Thyroid gland (tissue), 4 donors: ENCODE measurements at regions not wholly inside any gene's neighbourhood (a gene's known extent, or its start where the extent isn't known, plus 50 kb on each side); places are given as distances from the start of the nearest gene placed in this dataset.

ENCODE experiments used
- DNase-seq, 2 donors: peaks; one replicate each; pipeline ENCODE4 v3.0.0-alpha.2; 2019
- H3K27ac ChIP-seq, 3 donors: fragments of 200-600 bp; sonication (generic); 1 replicate in 2 of 3; 2 replicates in 1 of 3; pipeline ENCODE4 v1.5.1; 2016 to 2019; ENCODE audit warnings: mild to moderate bottlenecking in 1 of 3, moderate library complexity in 1 of 3
- H3K27me3 ChIP-seq: fragments of 200-600 bp; sonication (generic); one replicate; pipeline ENCODE4 v1.5.1; 2019
- H3K36me3 ChIP-seq, 2 donors: fragments of 200-600 bp; sonication (generic); one replicate each; pipeline ENCODE4 v1.5.1; 2016 to 2019
- H3K4me1 ChIP-seq, 2 donors: fragments of 200-600 bp; sonication (generic); one replicate each; pipeline ENCODE4 v1.5.1; 2017 to 2019
- H3K4me3 ChIP-seq, 3 donors: fragments of 200-600 bp; sonication (generic); replicated peaks in 1 of 3; 1 replicate in 2 of 3; 2 replicates in 1 of 3; pipeline ENCODE4 v1.5.1; 2016; ENCODE audit warnings: mild to moderate bottlenecking in 1 of 3
- H3K9me3 ChIP-seq: fragments of 200-600 bp; sonication (generic); one replicate; pipeline ENCODE4 v1.5.1; 2017
- CTCF ChIP-seq, 6 experiments: fragments of 200-600 bp in 3 of 6; fragments of 450-650 bp in 3 of 6; sonication (generic) in 3 of 6; IDR thresholded peaks; one replicate each; pipeline ENCODE4 v1.5.1; 2016 to 2019; ENCODE audit warnings: antibody characterized with exemption in 6 of 6, mild to moderate bottlenecking in 2 of 6, inconsistent platforms in 1 of 6, moderate library complexity in 1 of 6
- POLR2A ChIP-seq, 2 donors: fragments of 450-650 bp; IDR thresholded peaks; one replicate each; pipeline ENCODE4 v1.6.1; 2017; ENCODE audit warnings: antibody characterized with exemption in 2 of 2, mild to moderate bottlenecking in 2 of 2, moderate library complexity in 1 of 2
- WGBS, 2 donors: methylation state at CpG; one replicate each; pipeline ENCODE4 v1.1.5; 2017; 5-methylcytosine and 5-hydroxymethylcytosine counted together
- intact Hi-C: fragments of 100-400 bp; cut with DNase I; formaldehyde crosslinking; loops from one replicate; pipeline ENCODE4 v1.15.1; 2023

- H3K36me3 ChIP-seq = no peaks in the 10 kb centered on the region
- H3K4me1 ChIP-seq = no peaks in the 10 kb centered on the region
- intact Hi-C loops = no loop called here
- H3K4me3 ChIP-seq = no peak overlapping the region
- TF ChIP-seq POLR2A (IDR thresholded peaks at IDR 0.05) = no peak
- no peak for TF ChIP-seq CTCF (IDR thresholded peaks at IDR 0.05)
- H3K27me3 ChIP-seq = no peaks in the 10 kb centered on the region
- H3K9me3 ChIP-seq = no peaks in the 10 kb centered on the region
- no peak overlapping the region for H3K27ac ChIP-seq
- no peak for DNase-seq
- WGBS, 2 donors = 92% methylated on average over 3 of the region's 3 CpGs
Observed at GRCh38 chr9:109937861-109938453, 158.0 kb downstream of the PALM2AKAP2 start.

- no peaks in the 10 kb centered on the region for H3K27me3 ChIP-seq
Observed at GRCh38 chr9:109939698-109940342, 159.8 kb downstream of the PALM2AKAP2 start.

GRCh38 chr9:109940561-109940960 lies 160.6 kb downstream of the PALM2AKAP2 start:
- Histone ChIP-seq H3K9me3 (no peaks in the 10 kb centered on the region), H3K36me3 (no peaks in the 10 kb centered on the region), H3K4me1 (no peaks in the 10 kb centered on the region), H3K27me3 (no peaks in the 10 kb centered on the region), H3K4me3 (no peak overlapping the region), H3K27ac (no peak overlapping the region)
- no peak for DNase-seq
- 76 to 80% methylated on average over 3 of the region's 3 CpGs for WGBS, 2 donors
- intact Hi-C loops = no loop called here
- TF ChIP-seq CTCF (IDR thresholded peaks at IDR 0.05) = no peak
- TF ChIP-seq POLR2A (IDR thresholded peaks at IDR 0.05) = no peak

More at GRCh38 chr9:109939698-109940342, 159.8 kb downstream of the PALM2AKAP2 start:
- Histone ChIP-seq H3K36me3 (no peaks in the 10 kb centered on the region), H3K4me3 (no peak overlapping the region), H3K4me1 (no peaks in the 10 kb centered on the region), H3K9me3 (no peaks in the 10 kb centered on the region), H3K27ac (no peak overlapping the region)
- intact Hi-C loops = no loop called here
- TF ChIP-seq POLR2A (IDR thresholded peaks at IDR 0.05) (no peak), CTCF (IDR thresholded peaks at IDR 0.05) (no peak)
- no peak for DNase-seq

- Histone ChIP-seq H3K27ac (no peak overlapping the region), H3K36me3 (no peaks in the 10 kb centered on the region), H3K4me3 (no peak overlapping the region), H3K9me3 (no peaks in the 10 kb centered on the region), H3K4me1 (no peaks in the 10 kb centered on the region), H3K27me3 (no peaks in the 10 kb centered on the region)
- DNase-seq = no peak
- 97 to 98% methylated on average over 1 of the region's 1 CpG for WGBS, 2 donors
- TF ChIP-seq POLR2A (IDR thresholded peaks at IDR 0.05) (no peak), CTCF (IDR thresholded peaks at IDR 0.05) (no peak)
- intact Hi-C loops = no loop called here
Observed at GRCh38 chr9:109941771-109942170, 161.8 kb downstream of the PALM2AKAP2 start.

- no peak for DNase-seq
- intact Hi-C loops = no loop called here
- TF ChIP-seq CTCF (IDR thresholded peaks at IDR 0.05) (no peak), POLR2A (IDR thresholded peaks at IDR 0.05) (no peak)
- Histone ChIP-seq H3K9me3 (no peaks in the 10 kb centered on the region), H3K36me3 (no peaks in the 10 kb centered on the region), H3K4me3 (no peak overlapping the region), H3K4me1 (no peaks in the 10 kb centered on the region), H3K27me3 (no peaks in the 10 kb centered on the region), H3K27ac (no peak overlapping the region)
- 93 to 98% methylated on average over 1 of the region's 1 CpG for WGBS, 2 donors
Observed at GRCh38 chr9:109945573-109945972, 165.6 kb downstream of the PALM2AKAP2 start.
